GM13977 (cell line): ENCODE measurements at regions not wholly inside any gene's neighbourhood (a gene's known extent, or its start where the extent isn't known, plus 50 kb on each side); places are given as distances from the start of the nearest gene placed in this dataset.

Experiments used
- DNase-seq: peaks from one replicate; pipeline ENCODE4 v3.0.0; 2012; ENCODE audit warnings: low spot score
- in situ Hi-C: fragments of 300-500 bp; cut with MboI; formaldehyde crosslinking; loops from one replicate; pipeline ENCODE4 v1.12.0; 2022; ENCODE audit warnings: low sequenced_read_pairs, low pct_unique_long_range_greater_than_20kb, mixed read lengths, inconsistent platforms; ENCODE audit not compliant: unreplicated experiment
- TF ChIP-seq, protein P1 (sequence below): IDR thresholded peaks from 2 replicates; pipeline ENCODE4 v1.5.1; 2012; ENCODE audit warnings: mild to moderate bottlenecking, control low read depth; ENCODE audit not compliant: insufficient read depth; ENCODE audit errors: extremely low read depth, missing control alignments

DNA sequence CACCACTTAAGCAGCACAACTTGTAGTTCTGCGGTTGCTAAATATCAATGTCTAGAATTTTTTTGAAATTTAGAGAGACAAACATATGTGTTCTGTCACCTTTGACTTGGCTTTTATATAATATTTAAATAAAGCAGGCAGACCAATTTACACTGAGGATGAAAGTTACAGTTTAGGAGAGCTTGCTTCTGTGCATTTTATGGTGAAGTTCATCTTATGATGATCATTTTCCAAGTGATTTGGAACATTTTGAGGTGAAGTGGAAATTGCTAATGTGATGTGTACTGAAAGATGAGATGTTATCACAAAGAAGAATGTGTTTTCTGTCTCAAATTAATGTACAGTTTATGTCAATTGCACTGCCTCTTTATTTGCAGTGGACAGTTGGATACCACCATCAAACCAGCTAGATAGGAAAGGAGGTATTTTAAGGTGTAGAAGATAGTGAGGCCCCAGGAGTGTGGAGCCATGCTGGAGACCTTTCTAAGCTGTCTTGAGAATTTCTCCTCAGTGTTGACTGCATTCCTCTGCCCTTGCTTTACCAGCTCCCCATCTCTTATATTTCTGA is 461.9 kb downstream of the UTRN start:
- in situ Hi-C loops: no loop called here
- TF ChIP-seq, protein P1, sequence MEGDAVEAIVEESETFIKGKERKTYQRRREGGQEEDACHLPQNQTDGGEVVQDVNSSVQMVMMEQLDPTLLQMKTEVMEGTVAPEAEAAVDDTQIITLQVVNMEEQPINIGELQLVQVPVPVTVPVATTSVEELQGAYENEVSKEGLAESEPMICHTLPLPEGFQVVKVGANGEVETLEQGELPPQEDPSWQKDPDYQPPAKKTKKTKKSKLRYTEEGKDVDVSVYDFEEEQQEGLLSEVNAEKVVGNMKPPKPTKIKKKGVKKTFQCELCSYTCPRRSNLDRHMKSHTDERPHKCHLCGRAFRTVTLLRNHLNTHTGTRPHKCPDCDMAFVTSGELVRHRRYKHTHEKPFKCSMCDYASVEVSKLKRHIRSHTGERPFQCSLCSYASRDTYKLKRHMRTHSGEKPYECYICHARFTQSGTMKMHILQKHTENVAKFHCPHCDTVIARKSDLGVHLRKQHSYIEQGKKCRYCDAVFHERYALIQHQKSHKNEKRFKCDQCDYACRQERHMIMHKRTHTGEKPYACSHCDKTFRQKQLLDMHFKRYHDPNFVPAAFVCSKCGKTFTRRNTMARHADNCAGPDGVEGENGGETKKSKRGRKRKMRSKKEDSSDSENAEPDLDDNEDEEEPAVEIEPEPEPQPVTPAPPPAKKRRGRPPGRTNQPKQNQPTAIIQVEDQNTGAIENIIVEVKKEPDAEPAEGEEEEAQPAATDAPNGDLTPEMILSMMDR: no peak
- no peak for DNase-seq

DNA sequence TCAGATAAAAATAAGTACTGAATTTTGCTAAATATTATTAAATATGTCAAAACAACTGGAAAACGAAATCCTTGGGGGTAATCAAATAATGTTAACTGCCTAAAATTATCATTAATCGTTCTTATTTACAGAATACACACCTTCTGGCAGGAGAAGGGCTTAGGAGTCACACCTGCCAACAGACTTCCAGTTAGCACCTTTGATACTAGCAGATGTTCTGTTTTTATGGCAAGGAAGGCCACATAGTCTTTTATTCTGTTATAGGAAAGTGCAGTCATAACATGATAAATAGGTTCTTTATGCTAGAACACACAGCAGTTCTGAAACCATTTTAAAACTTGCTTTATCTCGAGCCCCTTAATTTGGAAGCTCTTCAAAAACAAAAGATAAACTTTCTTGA is 464.1 kb downstream of the UTRN start:
- TF ChIP-seq, protein P1: no peak
- no peak for DNase-seq
- in situ Hi-C loops: no loop called here

DNA sequence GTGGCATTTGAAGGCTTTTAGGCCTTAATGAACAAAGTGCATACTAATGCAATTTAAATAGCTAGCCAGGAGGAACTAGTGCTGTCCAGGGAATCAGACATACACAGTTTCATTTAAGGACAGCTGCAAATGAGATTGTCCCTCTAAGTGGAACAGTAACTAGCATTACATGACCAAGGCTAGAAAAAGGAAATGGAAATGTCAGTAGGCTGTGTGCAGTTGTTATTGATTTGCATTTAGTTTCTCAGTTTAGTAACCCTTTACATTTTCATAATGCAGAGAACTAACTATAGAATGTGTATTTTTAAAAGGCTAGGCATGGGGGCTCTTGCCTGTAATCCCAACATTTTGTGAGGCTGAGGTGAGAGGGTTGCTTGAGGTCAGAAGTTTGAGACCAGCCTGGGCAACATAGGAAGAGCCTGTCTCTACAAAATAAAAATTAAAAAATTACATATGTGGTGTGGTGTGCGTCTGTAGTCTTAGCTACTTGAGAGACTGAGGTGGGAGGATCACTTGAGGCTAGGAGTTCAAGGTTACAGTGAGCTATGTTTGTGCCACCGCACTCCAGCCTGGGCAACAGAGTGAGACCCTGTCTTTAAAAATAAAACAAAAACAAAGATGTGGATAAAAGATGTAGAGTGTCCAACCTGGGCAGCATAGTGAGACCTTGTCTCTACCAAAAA is 468.0 kb downstream of the UTRN start:
- in situ Hi-C loops: no loop called here
- peak; percentile 8 for DNase-seq
- TF ChIP-seq, protein P1: no peak

DNA sequence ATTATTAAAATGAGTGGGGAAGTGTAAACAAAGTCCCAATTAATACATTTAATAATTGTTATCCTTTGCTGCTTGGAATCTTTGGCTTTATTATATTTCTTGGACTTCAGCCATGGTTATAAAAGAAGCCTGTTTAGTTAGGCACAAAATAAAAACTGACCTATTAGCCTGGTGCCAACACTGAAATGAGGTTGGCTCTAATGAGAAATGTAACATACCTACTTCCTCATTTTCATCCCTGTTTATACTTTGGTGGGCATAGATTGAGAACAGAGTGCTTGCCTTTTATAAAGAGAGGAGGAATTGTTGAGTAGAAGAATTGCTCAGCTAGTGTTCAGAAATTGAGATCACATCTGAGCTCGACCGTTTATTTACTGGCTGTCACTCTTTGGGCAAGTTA is 471.3 kb downstream of the UTRN start:
- DNase-seq: no peak
- in situ Hi-C loops: no loop called here
- TF ChIP-seq, protein P1: no peak

DNA sequence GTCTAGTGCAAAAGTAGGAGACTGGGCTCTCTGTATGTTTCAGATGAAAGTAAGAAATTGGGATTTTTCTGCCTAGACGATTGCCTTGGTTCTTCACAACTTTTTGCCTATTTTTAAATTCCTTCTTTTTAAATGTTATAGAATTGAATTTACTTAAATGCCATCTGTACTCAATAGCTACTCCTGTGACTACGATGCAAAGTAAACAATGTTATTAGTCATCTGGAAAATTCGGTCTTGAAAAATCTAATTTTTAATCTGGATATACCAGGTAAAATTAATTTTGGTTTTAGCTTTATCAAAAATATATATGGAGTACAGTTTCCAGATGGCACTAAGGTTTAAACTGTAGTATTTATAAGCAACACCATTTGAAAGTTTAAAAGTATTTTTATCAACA is 472.2 kb downstream of the UTRN start:
- TF ChIP-seq, protein P1: no peak
- in situ Hi-C loops: no loop called here
- DNase-seq: no peak

DNA sequence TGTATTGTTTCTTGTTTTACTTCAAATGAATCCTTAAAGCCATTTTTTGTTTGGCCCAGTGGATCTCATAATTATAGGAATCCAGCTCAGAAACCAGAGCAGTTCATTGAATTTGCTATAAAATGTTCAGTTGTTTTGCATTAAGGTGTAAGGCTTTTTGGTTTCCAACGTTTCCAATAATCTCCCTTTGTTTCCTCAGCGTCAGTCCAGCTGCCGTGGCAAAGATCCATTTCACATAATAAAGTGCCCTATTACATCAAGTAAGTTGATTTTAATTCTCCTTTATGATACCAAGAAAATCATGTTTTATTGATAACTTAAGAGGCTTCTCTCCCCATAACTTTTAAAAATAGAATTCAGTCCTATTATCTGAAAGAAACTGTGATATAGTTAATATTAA is 472.6 kb downstream of the UTRN start:
- in situ Hi-C loops: no loop called here
- TF ChIP-seq, protein P1: no peak
- no peak for DNase-seq
